ENCODE measurements at regions not wholly inside any gene's neighbourhood (a gene's known extent, or its start where the extent isn't known, plus 50 kb on each side); places are given as distances from the start of the nearest gene placed in this dataset.

GRCh38 chr18:78571831-78572347, 407.7 kb upstream of the SALL3 start:
- Mint-ChIP-seq H3K27me3 (no peaks in the 10 kb centered on the region), H3K4me1 (no peaks in the 10 kb centered on the region), H3K36me3 (peaks cover 2% of the 10 kb centered on the region), H3K27ac (no peak overlapping the region), H3K9me3 (peaks cover 17% of the 10 kb centered on the region), H3K4me3 (no peak overlapping the region)

DNA sequence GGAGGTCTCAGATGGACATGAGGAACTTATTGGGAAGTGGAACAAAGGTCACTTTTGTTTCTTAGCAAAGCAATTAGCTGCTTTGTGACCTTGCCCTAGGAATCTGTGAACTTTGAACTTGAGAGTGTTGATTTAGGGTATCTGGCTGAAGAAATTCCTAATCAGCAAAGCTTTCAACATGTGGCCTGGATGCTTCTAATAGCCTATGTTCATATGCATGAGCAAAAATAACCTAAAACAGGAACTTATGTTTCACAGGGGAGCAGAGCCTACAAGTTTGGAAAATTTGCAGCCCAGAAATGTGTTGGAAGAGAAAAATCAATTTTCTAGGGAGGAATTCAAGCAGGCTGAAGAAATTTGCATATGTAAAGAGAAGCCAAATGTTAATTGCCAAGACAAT, 405.8 kb upstream of the SALL3 start:
- H3K4me3 Mint-ChIP-seq: no peak overlapping the region
- peaks cover 2% of the 10 kb centered on the region for H3K36me3 Mint-ChIP-seq
- H3K4me1 Mint-ChIP-seq: no peaks in the 10 kb centered on the region
- peaks cover 17% of the 10 kb centered on the region for H3K9me3 Mint-ChIP-seq
- no peaks in the 10 kb centered on the region for H3K27me3 Mint-ChIP-seq
- no peak overlapping the region for H3K27ac Mint-ChIP-seq

DNA sequence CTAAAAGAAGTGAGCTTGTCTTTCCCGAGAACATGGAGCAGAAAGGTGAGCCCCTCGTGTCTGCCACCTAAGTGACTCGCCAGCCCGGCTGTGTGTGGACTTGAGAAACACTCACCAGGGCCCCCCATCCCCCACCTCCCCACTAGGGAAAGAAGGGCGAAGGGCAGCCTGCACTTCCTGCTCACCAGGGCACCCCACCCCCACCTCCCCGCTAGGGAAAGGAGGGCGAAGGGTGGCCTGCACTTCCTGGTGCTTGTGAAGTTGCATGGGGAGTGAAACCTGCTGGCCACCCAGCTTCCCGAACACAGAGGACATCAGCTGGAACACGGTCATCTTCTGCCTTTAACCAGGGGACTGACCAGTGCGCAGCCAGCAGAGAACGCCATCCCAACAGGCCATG, 402.7 kb upstream of the SALL3 start:
- no peaks in the 10 kb centered on the region for H3K4me1 Mint-ChIP-seq
- no peak overlapping the region for H3K4me3 Mint-ChIP-seq
- H3K27me3 Mint-ChIP-seq: no peaks in the 10 kb centered on the region
- H3K27ac Mint-ChIP-seq: no peak overlapping the region
- H3K9me3 Mint-ChIP-seq: peaks cover 17% of the 10 kb centered on the region
- peaks cover 2% of the 10 kb centered on the region for H3K36me3 Mint-ChIP-seq

DNA sequence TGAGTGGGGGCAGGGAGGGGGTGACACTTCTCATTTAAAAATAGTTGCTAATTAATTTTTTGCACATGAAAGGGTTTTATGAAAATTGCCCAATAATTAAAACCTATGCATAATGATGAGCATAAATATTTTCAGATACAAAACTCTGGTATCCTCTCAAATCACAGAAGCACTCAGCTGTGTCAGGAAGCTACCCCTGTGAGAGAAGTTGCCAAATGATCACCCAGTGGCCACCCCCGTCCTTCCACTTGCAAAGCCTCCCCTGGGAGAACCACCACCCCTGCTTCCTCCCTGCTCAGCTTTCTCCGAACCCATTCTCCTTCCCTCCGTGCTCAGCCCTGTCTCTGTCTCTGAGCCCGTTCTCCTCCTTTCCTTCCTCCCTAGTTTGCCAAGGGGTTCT, 400.2 kb upstream of the SALL3 start:
- H3K4me3 Mint-ChIP-seq: no peak overlapping the region
- peaks cover 7% of the 10 kb centered on the region for H3K9me3 Mint-ChIP-seq
- no peak overlapping the region for H3K27ac Mint-ChIP-seq
- no peaks in the 10 kb centered on the region for H3K4me1 Mint-ChIP-seq
- H3K36me3 Mint-ChIP-seq: peaks cover 2% of the 10 kb centered on the region
- no peaks in the 10 kb centered on the region for H3K27me3 Mint-ChIP-seq

GRCh38 chr18:78579854-78580577, 399.6 kb upstream of the SALL3 start:
- Mint-ChIP-seq H3K4me1 (no peaks in the 10 kb centered on the region), H3K36me3 (no peaks in the 10 kb centered on the region), H3K4me3 (no peak overlapping the region), H3K27ac (no peak overlapping the region), H3K9me3 (peaks cover 2% of the 10 kb centered on the region), H3K27me3 (no peaks in the 10 kb centered on the region)

DNA sequence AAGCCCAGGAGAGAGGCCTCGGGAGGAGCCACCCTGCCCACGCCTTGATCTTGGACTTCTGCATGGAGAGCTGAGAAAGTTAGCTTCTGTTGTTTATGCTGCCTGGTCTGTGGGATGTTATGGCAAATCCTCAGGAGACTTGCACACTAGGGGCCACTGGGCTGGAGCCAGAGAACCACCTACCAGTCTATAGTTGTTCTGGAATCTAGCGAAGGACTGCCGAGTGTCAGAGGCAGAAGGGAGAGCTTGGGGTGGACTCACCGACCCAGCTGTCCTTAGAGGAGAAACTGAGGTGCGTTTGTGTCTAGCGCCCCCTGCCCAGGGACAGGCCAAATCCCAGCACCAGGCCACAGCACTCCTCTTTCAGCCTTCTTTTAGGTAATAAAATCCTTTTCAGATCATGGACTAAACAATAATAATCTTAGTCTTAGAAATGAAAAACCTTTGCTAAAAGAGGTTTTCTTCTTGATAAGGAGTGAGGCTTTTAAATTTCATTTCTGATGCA, 398.7 kb upstream of the SALL3 start:
- Mint-ChIP-seq H3K27me3 (no peaks in the 10 kb centered on the region), H3K4me3 (no peak overlapping the region), H3K27ac (no peak overlapping the region), H3K36me3 (no peaks in the 10 kb centered on the region), H3K4me1 (no peaks in the 10 kb centered on the region), H3K9me3 (no peaks in the 10 kb centered on the region)

DNA sequence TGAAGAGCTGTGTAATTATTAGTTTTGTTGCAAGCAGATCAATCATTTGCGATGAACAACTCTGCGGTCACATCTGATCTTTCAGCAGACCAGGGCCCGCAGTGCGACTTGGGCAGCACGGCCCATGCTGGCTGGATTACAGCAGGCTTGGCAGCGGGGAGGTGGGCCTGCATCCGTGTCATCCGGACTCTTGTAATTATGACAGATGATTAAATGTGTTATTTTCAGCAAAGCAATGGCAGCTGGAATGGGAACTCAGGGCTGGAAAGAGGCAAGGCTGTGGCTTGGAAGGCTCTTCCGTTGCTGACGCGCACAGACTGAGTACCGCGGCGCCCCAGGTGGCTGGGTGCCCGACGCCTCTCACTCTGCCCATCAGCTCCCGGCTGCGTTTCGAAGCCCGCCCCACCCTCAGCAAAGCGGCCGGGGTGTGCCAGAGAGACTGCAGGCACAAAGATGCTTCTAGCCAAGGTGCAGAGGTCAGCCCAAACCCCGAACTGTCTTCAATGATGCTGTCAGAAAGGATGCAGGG, 397.4 kb upstream of the SALL3 start:
- H3K9me3 Mint-ChIP-seq: no peaks in the 10 kb centered on the region
- H3K27me3 Mint-ChIP-seq: no peaks in the 10 kb centered on the region
- H3K27ac Mint-ChIP-seq: no peak overlapping the region
- no peaks in the 10 kb centered on the region for H3K4me1 Mint-ChIP-seq
- no peak overlapping the region for H3K4me3 Mint-ChIP-seq
- no peaks in the 10 kb centered on the region for H3K36me3 Mint-ChIP-seq

GRCh38 chr18:78582898-78583738, 396.5 kb upstream of the SALL3 start:
- H3K4me3 Mint-ChIP-seq: no peak overlapping the region
- no peaks in the 10 kb centered on the region for H3K36me3 Mint-ChIP-seq
- H3K9me3 Mint-ChIP-seq: no peaks in the 10 kb centered on the region
- no peak overlapping the region for H3K27ac Mint-ChIP-seq
- H3K4me1 Mint-ChIP-seq: no peaks in the 10 kb centered on the region
- H3K27me3 Mint-ChIP-seq: no peaks in the 10 kb centered on the region

DNA sequence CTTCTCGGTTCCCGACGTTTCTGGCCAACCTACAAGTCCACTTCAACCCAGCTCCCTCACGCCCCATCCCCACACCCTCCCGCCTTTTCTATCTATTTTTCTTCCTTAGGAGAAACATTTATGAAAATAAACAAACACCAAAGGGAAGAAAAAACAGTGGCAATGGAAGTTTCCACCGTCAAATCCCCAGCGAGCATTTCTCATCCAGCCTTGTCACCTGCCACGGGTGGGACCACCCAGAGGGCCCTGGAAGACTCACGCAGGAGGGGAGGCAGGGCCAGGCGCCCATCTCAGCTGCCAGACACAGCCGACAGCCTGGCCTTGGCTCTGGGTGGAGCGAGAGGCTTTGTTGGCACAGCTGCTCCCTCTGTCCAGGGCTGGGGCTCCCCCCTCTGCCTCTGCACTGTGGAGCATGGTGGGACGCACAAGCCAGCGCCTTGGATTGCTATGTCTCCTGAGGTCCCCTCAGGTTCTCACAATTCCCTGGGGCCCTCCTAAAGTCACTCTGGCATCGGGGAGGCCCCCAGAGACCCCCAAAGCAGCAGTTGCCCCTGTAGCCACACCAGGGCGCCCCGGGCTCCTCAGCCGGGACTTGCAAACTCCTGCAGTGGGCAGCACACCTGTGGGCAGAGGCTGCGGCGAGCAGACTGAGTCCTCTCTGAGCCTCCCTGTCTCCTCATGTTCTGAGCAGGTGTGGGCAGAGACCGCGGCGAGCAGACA, 395.7 kb upstream of the SALL3 start:
- H3K9me3 Mint-ChIP-seq: no peaks in the 10 kb centered on the region
- no peak overlapping the region for H3K27ac Mint-ChIP-seq
- H3K27me3 Mint-ChIP-seq: no peaks in the 10 kb centered on the region
- no peak overlapping the region for H3K4me3 Mint-ChIP-seq
- H3K36me3 Mint-ChIP-seq: no peaks in the 10 kb centered on the region
- H3K4me1 Mint-ChIP-seq: no peaks in the 10 kb centered on the region

DNA sequence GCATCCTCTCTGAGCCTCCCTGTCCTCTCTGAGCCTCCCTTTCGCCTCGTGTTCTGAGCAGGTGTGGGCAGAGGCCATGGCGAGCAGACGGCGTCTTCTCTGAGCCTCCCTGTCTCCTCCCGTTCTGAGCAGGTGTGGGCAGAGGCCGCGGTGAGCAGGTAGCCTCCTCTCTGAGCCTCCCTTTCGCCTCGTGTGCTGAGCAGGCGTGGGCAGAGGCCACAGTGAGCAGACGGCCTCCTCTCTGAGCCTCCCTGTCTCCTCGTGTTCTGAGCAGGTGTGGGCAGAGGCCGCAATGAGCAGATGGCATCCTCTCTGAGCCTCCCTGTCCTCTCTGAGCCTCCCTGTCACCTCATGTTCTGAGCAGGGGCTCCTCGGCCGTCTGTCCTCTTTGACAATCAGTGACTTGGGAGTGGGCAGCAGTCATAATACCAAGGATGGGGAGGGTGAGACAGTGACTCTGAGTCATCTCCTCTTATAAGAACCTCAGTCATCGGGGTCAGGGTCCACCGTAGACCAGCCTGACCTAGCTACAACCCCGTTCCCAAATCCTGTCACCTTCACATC, 395.1 kb upstream of the SALL3 start:
- H3K4me1 Mint-ChIP-seq: no peaks in the 10 kb centered on the region
- H3K27ac Mint-ChIP-seq: no peak overlapping the region
- H3K27me3 Mint-ChIP-seq: no peaks in the 10 kb centered on the region
- no peak overlapping the region for H3K4me3 Mint-ChIP-seq
- H3K36me3 Mint-ChIP-seq: no peaks in the 10 kb centered on the region
- no peaks in the 10 kb centered on the region for H3K9me3 Mint-ChIP-seq

DNA sequence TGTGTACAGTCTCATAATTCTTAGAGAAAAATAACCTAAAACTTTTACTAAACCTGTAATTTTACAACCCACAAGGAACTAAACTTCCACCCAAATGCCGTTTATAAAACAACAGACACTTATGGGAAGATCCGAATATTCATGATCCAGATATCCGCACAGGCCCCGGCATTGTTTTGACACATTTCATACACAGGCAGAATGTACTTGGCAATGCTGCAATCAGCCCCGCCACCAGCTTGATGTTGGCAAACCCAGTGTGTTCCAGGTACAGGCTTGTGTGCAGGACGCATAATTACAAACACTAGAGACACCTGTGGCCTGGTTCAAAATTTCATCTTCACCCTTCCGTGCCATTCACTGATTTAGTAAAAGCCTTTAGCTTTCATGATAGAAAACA, 393.0 kb upstream of the SALL3 start:
- Mint-ChIP-seq H3K4me3 (no peak overlapping the region), H3K9me3 (no peaks in the 10 kb centered on the region), H3K27ac (no peak overlapping the region), H3K27me3 (no peaks in the 10 kb centered on the region), H3K36me3 (no peaks in the 10 kb centered on the region), H3K4me1 (no peaks in the 10 kb centered on the region)

DNA sequence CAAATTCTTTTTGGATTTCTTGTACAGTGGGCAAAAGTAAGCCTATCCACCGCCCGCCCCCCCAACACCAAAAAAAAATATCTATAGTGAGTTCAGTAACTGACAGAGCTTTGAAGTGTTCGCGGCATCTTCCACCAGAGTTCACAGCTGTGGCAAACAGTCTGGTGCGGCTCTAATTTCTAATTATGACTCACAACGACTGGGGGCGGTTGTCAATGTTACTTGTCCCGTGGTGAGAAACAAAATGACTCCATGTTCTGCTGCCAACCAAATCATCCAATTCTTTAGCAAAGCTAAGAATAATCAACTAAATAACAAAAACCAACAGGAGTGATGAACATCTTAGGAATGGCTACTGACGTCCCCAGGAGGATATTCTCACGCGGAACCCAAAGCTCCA, 392.5 kb upstream of the SALL3 start:
- H3K27me3 Mint-ChIP-seq: no peaks in the 10 kb centered on the region
- peaks cover 4% of the 10 kb centered on the region for H3K9me3 Mint-ChIP-seq
- no peaks in the 10 kb centered on the region for H3K4me1 Mint-ChIP-seq
- H3K4me3 Mint-ChIP-seq: no peak overlapping the region
- H3K27ac Mint-ChIP-seq: no peak overlapping the region
- H3K36me3 Mint-ChIP-seq: no peaks in the 10 kb centered on the region

DNA sequence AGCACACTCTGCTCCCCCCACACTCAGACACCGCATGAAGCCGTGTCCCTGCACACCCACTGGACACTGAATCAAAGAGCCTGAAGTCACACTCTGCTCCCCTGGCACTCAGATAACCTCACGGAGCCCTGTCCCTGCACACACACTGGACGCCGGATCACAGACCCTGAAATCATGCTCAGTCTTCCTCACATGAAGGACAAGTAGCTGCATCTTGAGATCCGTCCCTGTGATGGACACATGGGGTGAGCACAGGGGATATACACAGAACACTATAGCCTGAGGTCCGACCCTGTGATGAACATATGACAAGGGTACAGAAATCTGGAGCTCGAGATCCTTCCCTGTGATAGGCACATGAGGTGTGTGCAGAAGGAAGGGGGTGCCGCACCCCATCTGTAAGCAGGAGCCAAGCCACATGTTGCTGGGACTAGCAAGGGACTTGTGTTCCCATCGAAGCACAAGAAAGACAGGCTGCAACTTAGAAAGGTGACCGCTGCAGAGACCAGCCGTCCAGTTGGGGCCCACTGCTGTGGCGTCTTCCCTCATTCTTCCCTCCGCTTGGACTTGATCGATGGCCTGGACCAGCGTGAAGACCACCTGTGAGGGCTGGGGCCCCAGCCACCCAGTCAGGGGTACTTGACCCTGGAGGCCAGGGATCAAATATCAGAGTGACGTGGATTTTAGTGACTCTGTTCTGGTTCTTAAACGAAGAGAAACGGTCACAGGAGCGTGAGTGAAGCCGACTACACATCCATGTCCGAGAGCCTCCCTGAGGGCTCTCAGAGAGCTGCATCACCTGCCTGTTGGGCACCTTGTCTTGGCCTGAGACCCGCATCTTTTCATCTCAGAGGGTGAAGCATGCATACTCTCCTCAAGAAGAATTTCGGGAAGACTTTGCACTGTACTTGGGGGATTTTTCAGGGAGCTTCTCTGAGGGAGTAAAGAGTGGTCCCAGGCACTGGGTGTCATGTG, 391.7 kb upstream of the SALL3 start:
- H3K9me3 Mint-ChIP-seq: peaks cover 6% of the 10 kb centered on the region
- no peak overlapping the region for H3K4me3 Mint-ChIP-seq
- no peaks in the 10 kb centered on the region for H3K36me3 Mint-ChIP-seq

GRCh38 chr18:78589916-78590437, 389.6 kb upstream of the SALL3 start:
- Mint-ChIP-seq H3K9me3 (peaks cover 6% of the 10 kb centered on the region), H3K27me3 (no peaks in the 10 kb centered on the region), H3K4me3 (no peak overlapping the region), H3K36me3 (no peaks in the 10 kb centered on the region), H3K27ac (no peak overlapping the region), H3K4me1 (no peaks in the 10 kb centered on the region)

More for the DNA sequence above, 391.7 kb upstream of the SALL3 start:
- Mint-ChIP-seq H3K27me3 (no peaks in the 10 kb centered on the region), H3K4me1 (no peaks in the 10 kb centered on the region), H3K27ac (no peak overlapping the region)

All from activated naive CD4-positive, alpha-beta T cell treated with anti-CD3 and anti-CD28 coated beads, Interleukin-2, amount 50 U/mL, for 24 hours (primary cell).